ENCODE measurements at regions not wholly inside any gene's neighbourhood (a gene's known extent, or its start where the extent isn't known, plus 50 kb on each side); places are given as distances from the start of the nearest gene placed in this dataset.

GRCh38 chr14:64639340-64639821 is 64.8 kb upstream of the PLEKHG3 start:
- TF ChIP-seq EP300 (IDR thresholded peaks at IDR 0.05) (no peak), POLR2A (IDR thresholded peaks at IDR 0.05) (no peak)
- TF ChIP-seq, protein P1, sequence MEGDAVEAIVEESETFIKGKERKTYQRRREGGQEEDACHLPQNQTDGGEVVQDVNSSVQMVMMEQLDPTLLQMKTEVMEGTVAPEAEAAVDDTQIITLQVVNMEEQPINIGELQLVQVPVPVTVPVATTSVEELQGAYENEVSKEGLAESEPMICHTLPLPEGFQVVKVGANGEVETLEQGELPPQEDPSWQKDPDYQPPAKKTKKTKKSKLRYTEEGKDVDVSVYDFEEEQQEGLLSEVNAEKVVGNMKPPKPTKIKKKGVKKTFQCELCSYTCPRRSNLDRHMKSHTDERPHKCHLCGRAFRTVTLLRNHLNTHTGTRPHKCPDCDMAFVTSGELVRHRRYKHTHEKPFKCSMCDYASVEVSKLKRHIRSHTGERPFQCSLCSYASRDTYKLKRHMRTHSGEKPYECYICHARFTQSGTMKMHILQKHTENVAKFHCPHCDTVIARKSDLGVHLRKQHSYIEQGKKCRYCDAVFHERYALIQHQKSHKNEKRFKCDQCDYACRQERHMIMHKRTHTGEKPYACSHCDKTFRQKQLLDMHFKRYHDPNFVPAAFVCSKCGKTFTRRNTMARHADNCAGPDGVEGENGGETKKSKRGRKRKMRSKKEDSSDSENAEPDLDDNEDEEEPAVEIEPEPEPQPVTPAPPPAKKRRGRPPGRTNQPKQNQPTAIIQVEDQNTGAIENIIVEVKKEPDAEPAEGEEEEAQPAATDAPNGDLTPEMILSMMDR (IDR thresholded peaks at IDR 0.05) = no peak

Measured in tibial nerve (tissue), 4 donors.